Smooth muscle cell (in vitro differentiated cells): ENCODE measurements at regions not wholly inside any gene's neighbourhood (a gene's known extent, or its start where the extent isn't known, plus 50 kb on each side); places are given as distances from the start of the nearest gene placed in this dataset.
"Not testable (repeated sequence)": the region's sequence is repeated elsewhere in the genome, so short reads cannot be mapped to it uniquely, and the experiment has no call there.

ENCODE experiments used
- DNase-seq: peaks from one replicate; lab custom pipeline; 2025; ENCODE audit not compliant: unreplicated experiment; lab: John Stamatoyannopoulos, UW
- H2AFZ ChIP-seq: fragments of 200-600 bp; sonication (generic); 2 replicates; pipeline ENCODE4 v1.6.0; 2016; ENCODE audit warnings: antibody characterized with exemption, low read depth, mild to moderate bottlenecking
- H3F3A ChIP-seq: fragments of 200-600 bp; sonication (generic); 2 replicates; pipeline ENCODE4 v1.6.0; 2017; ENCODE audit warnings: antibody characterized with exemption, low read depth
- H3K27ac ChIP-seq: fragments of 200-600 bp; sonication (generic); 2 replicates; pipeline ENCODE4 v1.5.1; 2016; ENCODE audit warnings: low read depth, mild to moderate bottlenecking
- H3K27me3 ChIP-seq: fragments of 200-600 bp; sonication (generic); 2 replicates; pipeline ENCODE4 v1.6.1; 2016; ENCODE audit warnings: low read depth, mild to moderate bottlenecking
- H3K36me3 ChIP-seq: fragments of 200-600 bp; sonication (generic); 2 replicates; pipeline ENCODE4 v1.5.1; 2016; ENCODE audit warnings: low read depth
- H3K4me1 ChIP-seq: fragments of 200-600 bp; sonication (generic); 2 replicates; pipeline ENCODE4 v1.5.1; 2016; ENCODE audit warnings: low read depth
- H3K4me2 ChIP-seq: fragments of 200-600 bp; sonication (generic); 2 replicates; pipeline ENCODE4 v1.6.0; 2016; ENCODE audit warnings: mild to moderate bottlenecking
- H3K4me3 ChIP-seq: fragments of 200-600 bp; sonication (generic); 2 replicates; pipeline ENCODE4 v1.5.1; 2016; ENCODE audit warnings: mild to moderate bottlenecking
- H3K79me2 ChIP-seq: fragments of 200-600 bp; sonication (generic); 2 replicates; pipeline ENCODE4 v1.6.0; 2016; ENCODE audit warnings: low read depth, mild to moderate bottlenecking
- H3K9ac ChIP-seq: fragments of 200-600 bp; sonication (generic); 2 replicates; pipeline ENCODE4 v1.6.0; 2016; ENCODE audit warnings: low read depth
- H3K9me3 ChIP-seq: fragments of 200-600 bp; sonication (generic); replicated peaks from 2 replicates; pipeline ENCODE4 v1.5.1; 2016; ENCODE audit warnings: low read depth
- H4K20me1 ChIP-seq: fragments of 200-600 bp; sonication (generic); 2 replicates; pipeline ENCODE4 v1.6.0; 2016; ENCODE audit warnings: low read depth
- WGBS: methylation state at CpG from one replicate; pipeline ENCODE4 v1.1.7; 2016; ENCODE audit warnings: low lambda C conversion rate; 5-methylcytosine and 5-hydroxymethylcytosine counted together
- TF ChIP-seq, protein P1 (sequence below): fragments of 200-600 bp; sonication (generic); IDR thresholded peaks from 2 replicates; pipeline ENCODE4 v1.5.1; 2017; ENCODE audit warnings: borderline replicate concordance, mild to moderate bottlenecking, antibody characterized with exemption; ENCODE audit not compliant: insufficient read depth, poor library complexity, severe bottlenecking

DNA sequence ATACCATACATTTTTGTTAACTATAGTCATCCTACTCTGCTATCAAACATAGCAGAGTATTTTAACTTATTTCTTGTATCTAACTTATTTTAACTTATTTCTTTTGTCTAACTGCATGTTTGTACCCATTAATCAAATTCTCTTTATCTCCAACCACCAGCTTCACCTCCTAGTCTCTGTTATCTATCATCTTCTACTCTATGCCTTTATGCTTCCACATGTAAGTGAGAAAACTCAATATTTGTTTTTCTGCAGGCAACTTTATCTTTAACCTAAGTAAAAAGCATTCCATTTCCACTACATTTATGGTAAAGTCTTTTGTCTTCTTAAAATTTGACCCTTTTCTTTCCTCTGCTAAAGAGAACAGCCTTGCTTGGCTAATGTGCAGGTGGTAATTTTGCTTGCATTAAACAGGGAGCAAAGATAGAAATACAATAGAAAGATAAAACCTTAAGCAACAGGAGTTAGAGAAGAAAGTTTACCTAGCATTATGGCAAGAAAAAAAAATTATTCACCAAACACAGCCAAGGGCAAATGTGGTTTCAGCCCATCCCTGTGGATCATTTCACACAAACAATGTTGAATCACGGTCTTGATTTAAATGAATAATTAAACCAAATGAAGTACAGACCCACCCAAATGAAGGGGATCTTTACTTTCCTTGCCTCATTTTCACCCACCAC is 110.9 kb upstream of the TSPAN8 start:
- H4K20me1 ChIP-seq = no peaks in the 10 kb centered on the region
- no peaks in the 10 kb centered on the region for H3K9me3 ChIP-seq
- no peak overlapping the region for H3K4me2 ChIP-seq
- H2AFZ ChIP-seq = no peak overlapping the region
- H3K4me3 ChIP-seq = no peak overlapping the region
- H3K27me3 ChIP-seq = no peaks in the 10 kb centered on the region
- H3K9ac ChIP-seq = no peak overlapping the region
- no peaks in the 10 kb centered on the region for H3K36me3 ChIP-seq
- H3K4me1 ChIP-seq = no peaks in the 10 kb centered on the region
- no peaks in the 10 kb centered on the region for H3K79me2 ChIP-seq
- no peak for DNase-seq
- 93% methylated on average over 1 of the region's 1 CpG for WGBS
- H3K27ac ChIP-seq = no peak overlapping the region
- H3F3A ChIP-seq = no peaks in the 10 kb centered on the region
- TF ChIP-seq, protein P1, sequence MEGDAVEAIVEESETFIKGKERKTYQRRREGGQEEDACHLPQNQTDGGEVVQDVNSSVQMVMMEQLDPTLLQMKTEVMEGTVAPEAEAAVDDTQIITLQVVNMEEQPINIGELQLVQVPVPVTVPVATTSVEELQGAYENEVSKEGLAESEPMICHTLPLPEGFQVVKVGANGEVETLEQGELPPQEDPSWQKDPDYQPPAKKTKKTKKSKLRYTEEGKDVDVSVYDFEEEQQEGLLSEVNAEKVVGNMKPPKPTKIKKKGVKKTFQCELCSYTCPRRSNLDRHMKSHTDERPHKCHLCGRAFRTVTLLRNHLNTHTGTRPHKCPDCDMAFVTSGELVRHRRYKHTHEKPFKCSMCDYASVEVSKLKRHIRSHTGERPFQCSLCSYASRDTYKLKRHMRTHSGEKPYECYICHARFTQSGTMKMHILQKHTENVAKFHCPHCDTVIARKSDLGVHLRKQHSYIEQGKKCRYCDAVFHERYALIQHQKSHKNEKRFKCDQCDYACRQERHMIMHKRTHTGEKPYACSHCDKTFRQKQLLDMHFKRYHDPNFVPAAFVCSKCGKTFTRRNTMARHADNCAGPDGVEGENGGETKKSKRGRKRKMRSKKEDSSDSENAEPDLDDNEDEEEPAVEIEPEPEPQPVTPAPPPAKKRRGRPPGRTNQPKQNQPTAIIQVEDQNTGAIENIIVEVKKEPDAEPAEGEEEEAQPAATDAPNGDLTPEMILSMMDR = no peak

DNA sequence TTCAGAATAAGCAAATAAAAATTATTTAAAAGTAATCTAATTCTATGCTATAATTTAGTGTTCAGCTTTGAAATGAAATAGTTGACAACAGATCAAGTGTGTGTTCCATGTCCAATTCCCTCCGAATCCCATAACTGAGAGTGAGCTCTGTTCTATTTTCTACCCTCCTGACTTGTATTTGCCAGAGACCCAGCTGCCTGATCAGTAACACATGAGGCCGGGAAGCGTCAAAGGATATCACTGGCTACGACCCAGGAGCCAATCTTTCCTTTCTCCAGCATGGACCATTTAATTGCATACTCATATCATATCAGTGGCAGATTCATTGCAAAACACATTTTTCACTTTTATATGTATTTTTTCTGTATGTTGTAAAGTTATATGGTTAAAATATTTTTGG is 108.8 kb upstream of the TSPAN8 start:
- no peaks in the 10 kb centered on the region for H3K4me1 ChIP-seq
- H4K20me1 ChIP-seq = no peaks in the 10 kb centered on the region
- no peaks in the 10 kb centered on the region for H3F3A ChIP-seq
- no peak overlapping the region for H3K27ac ChIP-seq
- TF ChIP-seq, protein P1 = no peak
- no peaks in the 10 kb centered on the region for H3K36me3 ChIP-seq
- H3K4me3 ChIP-seq = no peak overlapping the region
- H3K9ac ChIP-seq = no peak overlapping the region
- H2AFZ ChIP-seq = no peak overlapping the region
- DNase-seq = no peak
- H3K9me3 ChIP-seq = no peaks in the 10 kb centered on the region
- WGBS = 88% methylated on average over 4 of the region's 4 CpGs
- H3K27me3 ChIP-seq = no peaks in the 10 kb centered on the region
- H3K4me2 ChIP-seq = no peak overlapping the region
- H3K79me2 ChIP-seq = no peaks in the 10 kb centered on the region

DNA sequence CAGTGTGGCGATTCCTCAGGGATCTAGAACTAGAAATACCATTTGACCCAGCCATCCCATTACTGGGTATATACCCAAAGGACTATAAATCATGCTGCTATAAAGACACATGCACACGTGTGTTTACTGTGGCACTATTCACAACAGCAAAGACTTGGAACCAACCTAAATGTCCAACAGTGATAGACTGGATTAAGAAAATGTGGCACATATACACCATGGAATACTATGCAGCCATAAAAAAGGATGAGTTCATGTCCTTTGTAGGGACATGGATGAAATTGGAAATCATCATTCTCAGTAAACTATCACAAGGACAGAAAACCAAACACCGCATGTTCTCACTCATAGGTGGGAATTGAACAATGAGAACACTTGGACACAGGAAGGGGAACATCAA is 107.9 kb upstream of the TSPAN8 start:
- H2AFZ ChIP-seq, H3K4me2 ChIP-seq, H3K9me3 ChIP-seq, H3K27me3 ChIP-seq, H3K4me1 ChIP-seq, DNase-seq, H3K9ac ChIP-seq, H3K79me2 ChIP-seq, H3K4me3 ChIP-seq, H3K27ac ChIP-seq, H3F3A ChIP-seq, H3K36me3 ChIP-seq, H4K20me1 ChIP-seq: not testable (repeated sequence)
- WGBS = 82% methylated on average over 1 of the region's 3 CpGs

DNA sequence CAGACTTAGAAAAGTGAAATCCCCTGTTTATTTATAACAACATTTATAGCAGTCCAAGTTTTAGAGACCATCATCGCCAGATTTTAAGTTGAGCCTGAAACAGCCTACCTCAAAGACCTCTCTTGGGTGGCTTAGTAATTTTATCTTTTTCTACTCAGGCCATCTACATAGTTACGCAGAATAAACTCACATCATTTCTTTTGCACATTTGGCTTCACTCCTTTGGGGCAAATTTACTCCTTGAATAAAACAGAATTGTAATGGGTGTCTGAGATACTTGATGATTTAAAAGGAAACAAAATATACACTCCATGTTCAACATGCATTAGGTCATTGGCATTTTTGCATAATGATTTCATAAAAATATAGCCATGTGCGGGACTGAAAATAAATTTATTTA is 104.7 kb upstream of the TSPAN8 start:
- DNase-seq = no peak
- Histone ChIP-seq H3K9me3 (no peaks in the 10 kb centered on the region), H3K27ac (no peak overlapping the region), H3K36me3 (no peaks in the 10 kb centered on the region), H3K4me3 (no peak overlapping the region), H3K27me3 (no peaks in the 10 kb centered on the region), H3K79me2 (no peaks in the 10 kb centered on the region), H3K4me1 (no peaks in the 10 kb centered on the region), H2AFZ (no peak overlapping the region), H3K9ac (no peak overlapping the region), H3K4me2 (no peak overlapping the region), H3F3A (no peaks in the 10 kb centered on the region), H4K20me1 (no peaks in the 10 kb centered on the region)
- TF ChIP-seq, protein P1 = no peak
- 94% methylated on average over 3 of the region's 3 CpGs for WGBS
